Cortex of kidney (tissue), 1 donor: ENCODE measurements at regions not wholly inside any gene's neighbourhood (a gene's known extent, or its start where the extent isn't known, plus 50 kb on each side); places are given as distances from the start of the nearest gene placed in this dataset.

Experiments used
- DNase-seq: peaks from one replicate; lab custom pipeline; 2025; lab: John Stamatoyannopoulos, UW

DNA sequence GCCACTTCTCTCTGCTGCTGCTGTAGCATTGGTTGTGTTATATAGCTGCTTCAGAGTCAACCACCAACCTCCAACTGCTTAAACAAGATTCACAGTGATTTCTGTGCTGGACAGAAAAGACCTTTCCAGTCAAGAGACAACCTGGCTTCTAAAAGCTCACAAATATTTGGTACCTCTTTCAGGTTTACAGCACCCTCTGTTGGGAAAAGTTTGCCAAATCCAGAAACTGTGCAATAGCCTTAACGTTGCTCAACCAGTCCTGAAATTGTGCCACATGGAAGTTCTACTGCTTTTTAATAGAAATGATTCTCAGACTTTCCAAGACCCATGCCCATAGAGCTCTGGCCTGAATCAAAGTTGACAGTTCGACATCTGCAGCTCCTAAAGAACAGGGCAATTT is 842.1 kb upstream of the HTR2C start:
- no peak for DNase-seq

DNA sequence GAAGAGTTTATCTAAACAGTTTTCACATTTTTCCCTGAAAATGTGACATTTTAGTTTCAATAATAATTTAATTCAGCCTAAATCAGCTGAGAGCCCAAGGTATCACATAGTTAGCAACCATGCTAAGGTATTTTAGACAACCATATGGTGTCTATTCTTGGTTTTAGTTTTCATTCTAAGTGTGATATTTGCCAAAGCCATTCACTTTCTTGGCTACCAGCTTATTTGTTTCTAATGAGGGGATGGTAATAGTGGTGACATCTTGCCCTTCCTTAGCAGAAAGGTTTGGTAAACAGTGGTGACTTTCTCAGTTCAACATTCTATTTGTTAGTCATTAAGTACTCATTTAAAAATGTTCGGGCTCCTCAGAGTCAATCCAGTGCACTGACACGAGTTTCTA is 854.9 kb upstream of the HTR2C start:
- DNase-seq, result no peak

DNA sequence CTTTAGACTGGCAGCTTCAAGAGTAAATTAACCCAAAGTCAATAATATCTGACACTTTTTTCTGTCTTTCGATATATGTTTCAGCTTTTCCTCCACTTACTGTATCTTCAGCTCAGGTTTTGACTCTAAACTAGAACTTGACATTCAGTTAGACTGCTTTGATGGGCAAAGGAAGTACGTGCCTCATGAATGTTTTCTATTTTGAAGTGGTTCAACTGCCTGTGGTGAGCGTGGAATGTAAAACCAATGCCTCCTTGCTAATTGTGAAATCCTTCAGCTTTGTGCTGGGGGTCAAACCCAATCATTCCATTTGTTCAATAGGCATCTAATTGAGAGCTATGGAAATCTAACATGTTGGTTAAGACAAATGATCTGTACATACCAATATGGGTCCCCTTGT is 857.0 kb upstream of the HTR2C start:
- no peak for DNase-seq

DNA sequence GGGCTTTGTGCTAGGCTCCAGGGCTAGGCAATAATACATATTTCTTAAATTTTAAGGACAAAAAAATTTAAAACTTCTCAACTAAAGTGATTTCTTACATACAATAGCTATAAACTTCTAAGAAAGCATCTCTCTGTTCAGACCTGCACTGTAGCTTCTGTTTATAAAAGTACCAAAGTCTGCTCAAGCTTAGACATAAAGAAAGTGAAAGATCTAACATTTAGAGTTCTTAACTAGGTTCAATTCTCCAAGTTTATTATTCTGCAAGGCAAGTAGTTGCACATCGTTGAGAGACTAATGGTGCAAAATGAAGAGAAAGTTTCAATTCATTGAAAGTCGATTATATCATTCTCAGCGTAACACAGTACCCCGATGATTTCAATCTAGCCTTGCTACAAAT is 857.4 kb upstream of the HTR2C start:
- no peak for DNase-seq

DNA sequence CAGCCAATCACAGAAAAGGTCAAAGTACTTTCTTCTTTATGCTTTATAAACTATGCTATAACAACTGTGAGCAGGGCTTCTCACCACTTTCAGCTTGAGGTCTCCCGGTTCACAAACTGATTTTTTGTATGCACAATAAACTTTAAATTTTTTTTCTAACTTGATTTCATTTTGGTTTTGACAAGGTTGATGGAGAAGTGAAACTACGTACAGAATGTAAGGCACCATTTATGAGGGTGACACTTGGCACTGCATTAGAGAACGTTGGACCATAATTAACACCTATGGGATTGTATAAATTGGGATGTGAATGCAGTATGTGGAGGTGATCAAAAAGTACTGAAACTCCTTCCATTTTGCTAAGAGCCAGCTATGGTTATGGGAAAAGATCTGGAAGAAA is 857.9 kb upstream of the HTR2C start:
- DNase-seq, result no peak

DNA sequence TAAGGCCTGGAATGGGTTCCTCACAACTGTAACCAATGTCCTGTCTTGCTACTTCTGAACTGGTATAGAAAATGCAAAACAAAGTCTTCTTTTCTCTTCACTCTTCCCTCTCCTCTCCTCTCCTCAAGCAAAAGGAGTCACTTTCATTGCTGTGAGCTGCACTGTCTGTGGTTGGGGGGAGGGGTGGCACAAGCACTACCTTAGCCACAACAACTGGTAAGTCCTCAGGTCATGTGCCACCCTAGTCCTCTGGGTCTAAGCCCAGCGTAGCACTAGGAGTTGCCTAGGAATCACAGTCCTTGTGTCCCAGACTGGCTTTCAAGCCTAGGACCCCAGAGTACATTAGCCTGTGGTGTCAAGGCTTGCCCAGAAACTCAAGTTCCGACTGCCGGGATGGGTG is 859.3 kb upstream of the AMOT start:
- no peak for DNase-seq

DNA sequence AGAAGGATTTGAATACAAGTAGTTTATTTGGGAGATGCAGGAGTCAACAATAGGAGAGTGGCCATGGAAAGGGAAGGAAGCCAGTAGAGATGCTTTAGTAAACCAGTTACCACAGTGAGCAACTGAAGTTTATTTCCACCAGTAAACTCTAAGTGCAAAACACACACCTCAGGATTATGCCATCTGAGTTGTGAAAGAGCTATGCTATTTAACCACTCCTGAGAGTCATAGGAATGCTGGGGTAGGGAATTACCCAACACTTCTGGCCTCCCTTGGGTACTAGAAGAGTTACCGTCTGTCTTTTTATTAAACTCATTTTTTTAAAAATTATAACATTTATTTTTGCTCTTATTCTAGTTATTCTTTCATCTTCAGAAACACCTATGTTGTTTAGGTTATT is 834.6 kb upstream of the AMOT start:
- DNase-seq, result no peak

DNA sequence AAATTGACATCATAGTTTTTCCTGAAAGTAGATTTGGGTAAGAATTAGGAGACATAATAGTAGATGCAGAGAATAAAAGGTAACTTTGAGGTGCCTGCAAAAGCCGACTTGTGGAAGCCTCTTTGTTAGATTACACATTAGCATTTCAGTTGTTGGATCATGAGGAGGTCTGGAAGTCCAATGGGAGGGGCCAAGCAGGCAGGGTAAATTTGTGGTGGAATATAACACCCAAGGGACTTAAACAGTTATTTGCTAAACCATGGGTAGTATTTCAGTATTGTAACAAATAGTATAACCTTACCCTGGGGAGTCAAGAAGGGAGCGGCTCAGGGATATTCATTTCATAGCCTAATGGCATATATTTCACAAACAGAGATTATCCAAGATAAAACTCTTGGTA is 810.7 kb upstream of the AMOT start:
- DNase-seq, result no peak

DNA sequence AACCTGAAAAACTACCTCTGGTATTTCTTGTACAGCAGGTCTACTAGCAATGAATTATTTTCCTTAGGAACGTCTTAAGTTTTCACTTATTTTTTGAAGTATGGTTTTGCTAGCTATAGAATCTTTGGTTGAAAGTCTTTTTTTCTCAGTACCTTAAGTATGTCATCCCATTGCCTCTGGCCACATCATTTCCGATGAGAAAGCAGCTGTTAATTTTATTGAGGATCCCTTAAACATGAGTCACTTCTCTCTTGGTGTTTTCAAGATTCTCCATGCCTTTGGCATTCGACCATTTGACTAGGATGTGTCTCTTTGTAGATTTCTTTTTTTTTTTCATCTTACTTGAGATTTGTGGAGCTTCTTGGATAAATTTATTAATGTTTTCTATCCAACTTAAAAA is 803.8 kb upstream of the AMOT start:
- DNase-seq, result no peak

DNA sequence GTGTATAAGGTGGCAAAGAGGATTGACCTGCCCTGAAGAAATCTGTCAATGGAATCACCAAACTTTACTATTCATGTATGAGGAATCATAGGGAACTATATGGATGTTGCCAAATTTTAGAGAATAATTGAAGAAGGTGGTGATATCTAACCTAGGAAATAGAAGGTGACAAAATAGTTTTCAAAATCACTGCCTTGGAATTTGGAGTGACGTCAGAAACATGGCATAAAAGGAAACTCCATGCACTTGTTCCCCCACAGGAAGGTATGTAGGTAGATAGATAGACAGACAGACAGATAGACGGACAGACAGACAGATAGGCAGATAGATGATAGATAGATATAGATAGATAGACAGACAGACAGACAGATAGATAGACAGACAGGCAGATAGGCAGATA is 793.9 kb upstream of the AMOT start:
- no peak for DNase-seq

DNA sequence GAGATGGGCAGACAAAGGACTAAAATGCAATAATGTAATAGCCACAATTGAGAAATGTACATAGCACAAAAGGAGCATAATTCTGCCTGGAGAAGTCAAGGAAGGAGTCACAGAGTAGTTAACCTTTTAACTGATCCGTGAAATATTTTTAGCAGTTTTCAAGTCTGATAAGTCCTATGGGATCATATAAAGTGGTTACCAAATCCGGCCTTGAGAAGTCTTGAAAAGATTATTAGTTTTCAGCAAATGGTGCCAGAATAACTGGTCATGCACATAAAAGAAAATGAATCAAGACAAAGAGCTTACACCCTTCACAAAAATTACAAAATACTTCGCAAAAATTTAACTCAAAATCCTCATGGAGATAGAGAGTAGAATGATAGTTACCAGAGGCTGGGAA is 788.7 kb upstream of the AMOT start:
- no peak for DNase-seq

DNA sequence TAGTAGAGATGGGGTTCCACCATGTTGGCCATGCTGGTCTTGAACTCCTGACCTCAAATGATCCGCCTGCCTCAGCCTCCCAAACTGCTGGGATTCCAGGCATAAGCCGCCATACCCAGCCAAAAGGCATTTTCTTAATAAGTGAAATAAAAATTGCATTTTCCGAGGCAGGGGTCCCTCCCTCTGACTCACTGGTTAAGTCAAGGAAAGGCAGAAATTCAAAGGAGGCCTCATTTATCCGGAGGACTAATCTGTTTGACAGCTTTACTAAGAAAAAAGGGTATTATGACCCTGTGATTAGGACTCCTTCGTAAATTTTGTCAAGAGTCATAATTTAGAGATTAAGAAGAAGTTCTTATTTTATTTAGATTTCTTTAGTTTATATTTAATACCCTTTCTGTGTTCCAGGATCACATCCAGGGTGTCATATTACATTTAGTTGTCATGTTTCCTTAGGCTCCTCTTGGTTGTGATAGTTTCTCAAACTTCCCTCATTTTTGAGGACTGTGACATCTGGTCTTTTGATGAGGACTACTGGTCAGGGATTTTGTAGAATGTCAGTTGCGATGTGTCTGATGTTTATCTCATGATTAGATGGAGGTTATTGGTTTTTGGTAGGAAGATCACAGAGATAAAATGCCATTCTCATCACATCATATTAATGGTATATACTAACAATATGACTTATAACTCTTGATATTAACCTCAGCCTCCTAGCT is 753.7 kb upstream of the AMOT start:
- no peak for DNase-seq

DNA sequence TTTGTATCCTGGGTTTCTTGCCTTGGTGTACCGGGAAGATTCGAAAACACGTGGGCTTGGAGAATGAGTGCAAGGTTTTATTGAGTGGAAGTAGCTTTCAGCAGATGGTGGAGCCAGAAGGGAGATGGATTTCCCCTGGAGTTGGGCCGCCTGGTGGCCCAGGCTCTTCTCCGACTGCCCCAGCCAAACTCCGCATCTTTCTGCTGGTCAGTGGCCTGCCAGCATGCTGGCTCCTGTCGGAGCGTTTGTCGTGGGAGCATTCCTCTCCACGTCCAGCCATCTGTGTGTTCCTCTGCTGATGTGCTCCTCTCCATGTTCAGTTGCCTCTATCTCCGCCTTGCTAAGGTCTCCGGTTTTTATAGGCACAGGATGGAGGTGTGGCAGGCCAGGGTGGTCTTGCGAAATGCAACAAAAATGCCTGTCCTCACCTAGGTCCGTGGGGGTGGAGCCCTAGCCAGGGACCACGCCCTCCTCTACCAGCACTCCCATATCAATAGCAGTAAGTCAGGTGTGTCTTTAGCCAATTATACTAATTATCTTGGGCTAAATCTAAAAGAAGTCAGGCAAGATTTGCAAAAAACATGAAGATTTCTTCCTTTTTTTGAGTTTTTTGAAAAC is 745.8 kb upstream of the AMOT start:
- DNase-seq, result no peak

DNA sequence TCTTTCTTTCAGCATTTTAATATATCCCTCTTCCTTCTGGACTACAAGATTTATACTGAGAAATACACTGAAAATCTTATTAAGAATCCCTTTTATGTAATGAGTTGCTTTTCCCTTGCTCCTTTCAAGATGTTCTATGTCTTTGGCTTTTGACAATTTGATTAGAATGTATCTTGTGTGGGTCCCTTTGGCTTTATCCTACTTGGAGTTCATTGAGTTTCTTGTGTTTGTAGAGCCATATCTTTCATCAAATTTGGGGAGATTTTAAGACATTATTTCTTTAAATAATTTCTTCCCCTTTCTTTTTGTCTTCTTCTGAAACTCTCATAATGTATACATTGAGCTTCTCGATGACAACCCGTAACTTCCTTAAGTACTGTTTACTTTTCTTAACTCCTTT is 739.9 kb upstream of the AMOT start:
- DNase-seq, result no peak

DNA sequence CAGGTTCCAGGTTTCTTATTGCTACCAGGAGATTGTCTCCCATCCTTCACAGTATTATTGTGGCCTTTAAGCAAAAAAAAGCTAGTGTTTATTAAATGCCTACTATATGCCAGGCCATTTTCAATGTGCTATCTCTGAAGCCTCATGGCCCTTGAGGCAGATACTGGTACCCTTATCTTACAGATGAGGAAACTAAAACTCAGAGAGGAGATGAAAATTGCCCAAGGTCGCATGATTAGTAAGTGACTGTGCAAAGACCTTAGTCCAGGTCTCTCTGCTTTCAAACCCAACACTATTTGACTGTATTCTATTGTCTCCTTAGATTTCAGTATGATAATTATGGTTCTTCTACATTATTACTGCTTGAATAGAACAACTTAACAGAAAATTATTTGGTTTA is 717.9 kb upstream of the AMOT start:
- DNase-seq, result no peak

DNA sequence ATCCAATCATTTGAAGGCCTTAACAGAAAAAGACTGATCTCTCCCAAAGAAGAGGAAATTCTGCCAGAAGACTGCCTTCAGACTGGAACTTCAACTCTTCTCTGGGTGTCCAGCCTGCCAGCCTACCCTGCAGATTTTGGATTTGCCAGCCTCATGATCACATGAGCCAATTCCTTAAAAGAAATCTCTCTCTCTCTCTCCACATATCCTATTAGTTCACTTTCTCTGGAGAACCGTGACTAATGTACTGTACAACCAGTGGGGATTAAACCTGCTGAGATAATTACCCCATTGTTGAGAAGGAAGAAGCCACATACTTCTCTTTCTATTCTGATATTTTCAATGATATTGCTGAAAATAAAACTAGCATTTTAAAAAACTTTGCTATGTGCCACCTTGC is 711.3 kb upstream of the AMOT start:
- DNase-seq, result no peak

DNA sequence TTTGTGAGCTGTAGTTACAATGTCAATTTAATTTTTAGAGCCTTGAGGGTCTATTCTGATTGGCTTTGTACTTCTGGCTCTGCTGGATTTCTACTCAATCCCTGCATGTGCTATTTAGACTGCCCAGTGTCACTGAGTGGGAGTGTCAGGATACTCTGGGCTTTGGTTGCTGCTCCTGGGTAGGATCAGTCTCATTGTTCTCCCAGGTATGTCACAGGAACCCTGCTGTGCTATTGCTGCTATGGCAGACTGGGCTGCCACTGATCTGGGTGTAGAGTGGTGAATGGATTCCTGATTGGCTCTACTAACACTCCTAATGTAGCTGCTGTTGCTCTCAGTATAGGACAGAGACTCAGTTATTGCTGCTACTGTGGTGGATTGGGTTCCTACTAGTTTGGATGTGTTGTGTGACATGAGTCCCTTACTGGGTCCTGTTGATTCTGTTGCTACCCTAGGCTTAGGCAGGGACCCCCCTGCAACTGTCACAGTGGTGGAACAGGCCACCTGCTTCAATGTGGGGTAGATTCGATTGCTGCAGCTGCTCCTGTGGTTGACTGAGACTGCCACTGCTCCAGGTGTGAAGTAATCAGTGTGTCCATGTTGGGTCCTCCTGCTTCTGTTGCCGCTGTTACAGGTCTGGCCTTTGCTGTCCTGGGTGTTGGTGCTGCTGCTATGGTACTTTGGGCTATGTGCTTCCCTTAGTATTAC is 707.8 kb upstream of the AMOT start:
- DNase-seq, result no peak

DNA sequence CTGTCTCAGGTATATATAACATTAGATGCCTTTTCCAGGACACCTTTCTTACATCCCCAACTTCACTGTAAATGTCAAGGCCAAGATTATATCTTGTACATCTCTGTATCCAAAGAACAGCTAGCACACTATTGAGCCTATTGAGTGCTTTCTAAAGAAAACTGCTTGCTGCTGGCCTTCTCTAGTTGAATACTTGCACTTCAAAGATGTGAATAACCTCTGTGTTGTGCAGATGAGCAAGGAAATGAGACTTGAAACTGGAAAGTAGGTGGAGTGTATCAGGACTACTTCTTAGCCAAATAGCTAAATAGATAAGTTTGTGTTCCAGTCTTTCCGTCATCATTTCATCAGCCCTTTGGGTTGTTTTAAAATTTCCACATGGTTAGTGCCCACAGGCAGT is 704.4 kb upstream of the AMOT start:
- DNase-seq, result no peak

DNA sequence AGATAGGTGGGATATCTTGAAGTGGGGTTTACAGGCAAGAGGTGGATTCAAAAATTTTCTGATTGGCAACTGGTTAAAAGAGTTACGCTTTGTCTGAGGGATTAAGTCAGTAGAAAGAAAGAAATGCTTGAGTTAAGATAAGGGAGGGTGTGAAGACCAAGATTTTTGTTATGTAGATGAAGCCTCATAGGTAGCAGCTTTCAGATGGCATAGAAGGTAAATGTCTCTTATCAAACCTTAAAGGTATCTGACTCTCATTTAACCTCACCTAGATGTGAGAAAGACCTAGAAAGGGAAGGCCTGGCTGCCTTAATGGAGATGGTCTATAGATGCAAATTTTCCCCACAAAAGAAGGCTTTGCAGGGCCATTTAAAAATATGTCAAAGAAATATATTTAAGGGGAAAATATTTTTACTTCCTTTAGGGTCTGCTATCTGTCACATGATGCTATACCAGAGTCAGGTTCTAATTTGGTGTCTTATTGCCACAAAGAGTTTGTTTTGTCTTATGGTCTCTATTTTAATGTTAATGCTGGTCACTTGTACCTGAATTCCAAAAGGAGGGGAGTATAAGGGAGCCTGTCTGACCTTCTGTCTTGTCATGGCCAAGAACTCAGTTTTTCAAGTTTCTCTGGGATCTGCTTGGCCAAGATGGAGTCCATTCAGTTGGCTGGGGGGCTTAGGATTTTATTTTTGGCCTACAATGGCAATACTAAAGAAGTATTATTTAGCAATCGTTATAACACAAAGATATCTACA is 699.1 kb upstream of the AMOT start:
- no peak for DNase-seq

DNA sequence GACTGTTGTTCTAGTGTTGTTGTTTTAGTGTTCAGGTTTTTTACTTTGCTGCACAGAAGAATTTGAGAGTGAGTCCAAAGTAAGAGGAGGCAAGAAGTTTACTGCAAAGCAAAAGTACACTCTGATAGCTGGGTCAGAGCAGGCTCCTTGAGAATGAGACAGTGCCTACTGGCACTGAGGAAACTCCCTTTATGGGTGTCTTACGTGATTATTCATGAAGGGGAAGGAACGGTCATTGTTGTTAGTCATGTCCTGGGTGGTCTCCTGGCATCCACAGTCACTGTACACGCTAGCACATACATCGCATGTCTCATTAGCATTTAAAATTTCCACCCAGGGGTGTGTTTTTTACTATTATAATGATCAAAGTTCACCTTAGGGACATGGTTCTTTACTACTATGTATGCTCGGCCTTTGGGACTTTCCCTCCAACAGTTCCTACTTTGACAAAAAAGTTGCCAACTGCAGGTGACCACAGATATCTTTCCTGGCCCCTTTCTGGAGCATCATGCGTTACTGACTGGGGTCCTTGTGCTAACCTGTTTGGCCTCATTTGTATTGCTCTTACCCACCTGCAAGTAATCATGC is 688.9 kb upstream of the AMOT start:
- DNase-seq, result no peak

DNA sequence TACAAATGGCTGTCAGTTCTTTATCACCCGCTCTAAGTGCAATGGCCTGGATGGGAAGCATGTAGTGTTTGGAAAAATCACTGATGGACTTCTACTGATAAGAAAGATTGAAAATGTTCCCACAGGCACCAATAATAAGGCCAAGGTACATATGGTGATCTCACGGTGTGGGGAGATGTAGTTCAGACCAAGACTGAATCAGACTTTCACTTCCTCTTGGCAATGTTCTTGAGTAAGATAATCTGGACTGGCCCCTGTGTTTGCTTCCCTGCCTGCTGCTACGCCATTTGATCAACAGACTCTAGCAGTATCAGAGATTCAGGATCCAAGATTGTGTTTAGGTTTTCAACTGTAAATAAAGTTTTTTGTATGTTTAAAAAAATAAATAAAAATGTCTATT is 682.2 kb upstream of the AMOT start:
- no peak for DNase-seq

DNA sequence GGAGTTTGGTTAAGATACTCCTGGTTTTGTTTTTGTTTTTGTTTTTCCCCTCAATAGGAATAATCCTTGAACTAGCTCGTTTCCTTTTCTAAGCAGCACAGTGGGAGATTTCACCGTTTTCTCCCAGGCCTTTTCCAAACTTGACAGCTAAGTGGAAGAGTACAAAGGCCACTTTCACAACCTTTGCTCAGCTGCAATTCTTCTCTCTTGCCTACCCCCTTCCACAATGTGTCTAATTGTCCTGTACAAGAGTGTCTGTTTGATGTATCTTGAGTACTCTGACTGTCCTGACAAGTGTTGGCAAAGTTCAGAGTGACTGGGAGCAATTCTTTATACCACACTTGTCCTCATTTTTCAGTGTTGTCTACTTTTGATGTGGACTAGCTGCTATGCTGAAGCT is 674.3 kb upstream of the AMOT start:
- no peak for DNase-seq
